HCT116 (cell line): ENCODE measurements at regions not wholly inside any gene's neighbourhood (a gene's known extent, or its start where the extent isn't known, plus 50 kb on each side); places are given as distances from the start of the nearest gene placed in this dataset.

ENCODE experiments used
- ATAC-seq: fragments of 200-7000 bp; cut with Tn5 transposase; 2 replicates; pipeline ENCODE4 v1.9.1; 2020; ENCODE audit warnings: mild to moderate bottlenecking, moderate library complexity
- BruUV-seq: library from RNA; stranded (reverse); fragments of 400-500 nt; replicated peaks from 2 replicates; lab custom pipeline; 2021; lab: Mats Ljungman, UMichigan
- CTCF ChIA-PET: fragments of 300-600 bp; sonication (Branson Sonifier 250); formaldehyde crosslinking; loops from one replicate; lab custom pipeline; 2021; ENCODE audit warnings: antibody characterized with exemption; lab: Charles Lee
- POLR2A ChIA-PET: fragments of 300-600, 350-600 bp; sonication (Branson Sonifier 250); formaldehyde crosslinking; loops from one replicate; lab custom pipeline; 2021; ENCODE audit warnings: antibody characterized with exemption; lab: Charles Lee
- RAD21 ChIA-PET, 2 experiments: fragments of 300-600 bp; sonication (Branson Sonifier 250); formaldehyde crosslinking; loops; one replicate each; lab custom pipeline; 2023; ENCODE audit warnings: low total read pairs in 2 of 2; ENCODE audit not compliant: uncharacterized antibody in 2 of 2, unreplicated experiment in 2 of 2, low non-redundant PET in 1 of 2; lab: Charles Lee
- DNase-seq: peaks from one replicate; pipeline ENCODE4 v3.0.0-alpha.2; 2010; ENCODE audit warnings: low read depth, low spot score
- H2AFZ ChIP-seq: fragments of 200-600 bp; shearing (Covaris generic), sonication (generic); 2 replicates; pipeline ENCODE4 v1.6.1; 2017; ENCODE audit warnings: low read depth, mixed run types, mixed read lengths, antibody characterized with exemption, low read length; ENCODE audit not compliant: poor library complexity, severe bottlenecking
- H3K27ac ChIP-seq: 2 replicates; pipeline ENCODE4 v1.5.1; 2012; ENCODE audit warnings: low read depth, low read length
- H3K27me3 ChIP-seq: fragments of 200-600 bp; sonication (generic); 2 replicates; pipeline ENCODE4 v1.6.1; 2016; ENCODE audit warnings: mixed run types, low read length, mixed read lengths; ENCODE audit not compliant: insufficient read depth
- H3K36me3 ChIP-seq, 2 experiments: fragments of 200-500 bp in 1 of 2; fragments of 200-600 bp in 1 of 2; sonication (Bioruptor generic) in 1 of 2; sonication (generic) in 1 of 2; 2 replicates each; pipeline versions ENCODE4 v1.5.1 to v1.6.1; 2014 to 2016; ENCODE audit warnings: low read length in 2 of 2, inconsistent platforms in 1 of 2, mixed read lengths in 1 of 2, mixed run types in 1 of 2; ENCODE audit not compliant: insufficient read depth in 2 of 2, control insufficient read depth in 1 of 2
- H3K4me1 ChIP-seq, 2 experiments: fragments of 200-600 bp in 1 of 2; sonication (generic) in 1 of 2; 2 replicates each; pipeline versions ENCODE4 v1.5.1 to v1.6.1; 2012 to 2017; ENCODE audit warnings: low read length in 2 of 2, inconsistent platforms in 1 of 2, mild to moderate bottlenecking in 1 of 2, mixed read lengths in 1 of 2, mixed run types in 1 of 2, moderate library complexity in 1 of 2; ENCODE audit not compliant: insufficient read depth in 2 of 2, control insufficient read depth in 1 of 2
- H3K4me2 ChIP-seq: fragments of 200-600 bp; sonication (generic); 2 replicates; pipeline ENCODE4 v1.6.1; 2017; ENCODE audit warnings: mixed run types, low read length, mixed read lengths
- H3K4me3 ChIP-seq, 2 experiments: fragments of 200-600 bp in 1 of 2; sonication (generic) in 1 of 2; replicated peaks in 1 of 2; 2 replicates each; pipeline ENCODE4 v1.5.1; 2011 to 2016; ENCODE audit warnings: low read length in 2 of 2, control low read depth in 1 of 2, low read depth in 1 of 2, mild to moderate bottlenecking in 1 of 2, mixed read lengths in 1 of 2, mixed run types in 1 of 2
- H3K79me2 ChIP-seq: fragments of 200-600 bp; sonication (generic); 2 replicates; pipeline ENCODE4 v1.6.1; 2017; ENCODE audit warnings: mild to moderate bottlenecking, mixed run types, low read length, moderate library complexity, mixed read lengths; ENCODE audit not compliant: insufficient read depth
- H3K9ac ChIP-seq: fragments of 200-600 bp; sonication (generic); 2 replicates; pipeline ENCODE4 v1.6.1; 2016; ENCODE audit warnings: low read length, mixed read lengths
- H3K9me2 ChIP-seq: fragments of 200-600 bp; sonication (generic), shearing (Covaris generic); 2 replicates; pipeline ENCODE4 v1.6.1; 2017; ENCODE audit warnings: mixed run types, mild to moderate bottlenecking, moderate library complexity; ENCODE audit not compliant: insufficient read depth
- H3K9me3 ChIP-seq, 2 experiments: fragments of 200-500 bp in 1 of 2; fragments of 200-600 bp in 1 of 2; sonication (Bioruptor generic) in 1 of 2; sonication (generic) in 1 of 2; 2 replicates each; pipeline ENCODE4 v1.6.1; 2014 to 2017; ENCODE audit warnings: low read length in 2 of 2, mixed read lengths in 2 of 2, inconsistent platforms in 1 of 2, low read depth in 1 of 2, mild to moderate bottlenecking in 1 of 2, mixed run types in 1 of 2, moderate library complexity in 1 of 2; ENCODE audit not compliant: control insufficient read depth in 1 of 2, insufficient read depth in 1 of 2
- H4K20me1 ChIP-seq: fragments of 200-600 bp; sonication (generic), shearing (Covaris generic); 2 replicates; pipeline ENCODE4 v1.6.1; 2017; ENCODE audit warnings: mixed run types, mild to moderate bottlenecking, moderate library complexity; ENCODE audit not compliant: insufficient read depth
- CBX3 ChIP-seq: IDR thresholded peaks from 2 replicates; pipeline ENCODE4 v1.6.1; 2012; ENCODE audit warnings: low read depth
- ELF1 ChIP-seq: IDR thresholded peaks from 2 replicates; pipeline ENCODE4 v1.6.1; 2012; ENCODE audit warnings: low read depth, borderline replicate concordance
- EZH2 ChIP-seq: fragments of 200-600 bp; sonication (generic); IDR thresholded peaks from 2 replicates; pipeline ENCODE4 v1.6.1; 2017; ENCODE audit warnings: antibody characterized with exemption, mixed run types
- FOSL1 ChIP-seq: IDR thresholded peaks from 2 replicates; pipeline ENCODE4 v1.6.1; 2012; ENCODE audit warnings: low read depth
- JUND ChIP-seq: IDR thresholded peaks from 2 replicates; pipeline ENCODE4 v1.6.1; 2012
- SIN3A ChIP-seq: IDR thresholded peaks from 2 replicates; pipeline ENCODE4 v1.6.1; 2012; ENCODE audit warnings: low read depth
- SP1 ChIP-seq: IDR thresholded peaks from 2 replicates; pipeline ENCODE4 v1.6.1; 2012; ENCODE audit warnings: low read depth
- TCF7L2 ChIP-seq: IDR thresholded peaks from 2 replicates; pipeline ENCODE4 v1.7.0; 2011; ENCODE audit warnings: borderline replicate concordance, inconsistent platforms; ENCODE audit not compliant: insufficient read depth, insufficient read length; ENCODE audit errors: extremely low read depth
- intact Hi-C: fragments of 100-400 bp; cut with micrococcal nuclease; formaldehyde crosslinking; loops from 2 replicates; pipeline ENCODE4 v1.10.0; 2022
- TF ChIP-seq, protein P1 (sequence below): IDR thresholded peaks from 2 replicates; pipeline ENCODE4 v1.6.1; 2012; ENCODE audit warnings: low read depth
- TF ChIP-seq, protein P2 (sequence below): IDR thresholded peaks from 2 replicates; pipeline ENCODE4 v1.6.1; 2011; ENCODE audit warnings: mild to moderate bottlenecking, low read length, moderate library complexity; ENCODE audit not compliant: insufficient replicate concordance; ENCODE audit errors: extremely low read depth

DNA sequence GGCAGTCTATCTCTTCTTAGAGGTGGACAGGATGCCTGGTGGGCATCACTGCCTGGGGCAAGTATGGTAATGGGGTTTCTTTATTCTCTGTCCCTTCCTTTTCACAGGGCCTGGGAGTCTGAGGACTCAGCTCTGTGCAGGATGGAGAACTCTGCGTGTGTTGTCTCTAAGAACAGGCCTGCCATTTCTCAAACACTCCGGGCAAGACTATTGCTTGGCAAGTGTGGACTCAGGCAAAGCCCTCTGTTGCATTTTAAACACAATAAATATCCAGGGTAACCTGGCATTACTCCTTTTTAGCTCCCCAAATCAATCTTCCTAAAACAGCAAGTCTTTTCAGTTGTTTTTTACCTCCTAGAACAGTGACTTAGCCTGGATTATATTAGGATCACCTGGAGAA, 185.1 kb upstream of the ROPN1 start (continued):
- TF ChIP-seq, protein P1, sequence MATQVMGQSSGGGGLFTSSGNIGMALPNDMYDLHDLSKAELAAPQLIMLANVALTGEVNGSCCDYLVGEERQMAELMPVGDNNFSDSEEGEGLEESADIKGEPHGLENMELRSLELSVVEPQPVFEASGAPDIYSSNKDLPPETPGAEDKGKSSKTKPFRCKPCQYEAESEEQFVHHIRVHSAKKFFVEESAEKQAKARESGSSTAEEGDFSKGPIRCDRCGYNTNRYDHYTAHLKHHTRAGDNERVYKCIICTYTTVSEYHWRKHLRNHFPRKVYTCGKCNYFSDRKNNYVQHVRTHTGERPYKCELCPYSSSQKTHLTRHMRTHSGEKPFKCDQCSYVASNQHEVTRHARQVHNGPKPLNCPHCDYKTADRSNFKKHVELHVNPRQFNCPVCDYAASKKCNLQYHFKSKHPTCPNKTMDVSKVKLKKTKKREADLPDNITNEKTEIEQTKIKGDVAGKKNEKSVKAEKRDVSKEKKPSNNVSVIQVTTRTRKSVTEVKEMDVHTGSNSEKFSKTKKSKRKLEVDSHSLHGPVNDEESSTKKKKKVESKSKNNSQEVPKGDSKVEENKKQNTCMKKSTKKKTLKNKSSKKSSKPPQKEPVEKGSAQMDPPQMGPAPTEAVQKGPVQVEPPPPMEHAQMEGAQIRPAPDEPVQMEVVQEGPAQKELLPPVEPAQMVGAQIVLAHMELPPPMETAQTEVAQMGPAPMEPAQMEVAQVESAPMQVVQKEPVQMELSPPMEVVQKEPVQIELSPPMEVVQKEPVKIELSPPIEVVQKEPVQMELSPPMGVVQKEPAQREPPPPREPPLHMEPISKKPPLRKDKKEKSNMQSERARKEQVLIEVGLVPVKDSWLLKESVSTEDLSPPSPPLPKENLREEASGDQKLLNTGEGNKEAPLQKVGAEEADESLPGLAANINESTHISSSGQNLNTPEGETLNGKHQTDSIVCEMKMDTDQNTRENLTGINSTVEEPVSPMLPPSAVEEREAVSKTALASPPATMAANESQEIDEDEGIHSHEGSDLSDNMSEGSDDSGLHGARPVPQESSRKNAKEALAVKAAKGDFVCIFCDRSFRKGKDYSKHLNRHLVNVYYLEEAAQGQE = no peak
- no peak for TF ChIP-seq CBX3
- no peak for TF ChIP-seq JUND

DNA sequence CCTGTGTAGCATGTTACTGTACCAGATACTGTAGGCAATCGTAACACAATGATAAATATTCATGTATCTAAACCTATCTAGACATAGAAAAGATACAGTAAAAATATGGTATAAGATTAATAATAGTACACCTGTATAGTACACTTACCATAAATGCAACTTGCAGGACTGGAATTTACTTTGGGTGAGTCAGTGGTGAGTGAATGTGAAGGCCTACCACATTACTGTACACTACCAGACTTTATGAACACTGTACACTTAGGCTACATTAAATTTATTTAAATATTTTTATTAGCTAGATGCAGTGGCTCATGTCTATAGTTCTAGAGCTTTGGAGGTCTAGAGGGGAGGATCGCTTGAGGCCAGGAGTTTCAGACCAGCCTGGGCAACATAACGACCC, 186.6 kb upstream of the ROPN1 start:
- no peak overlapping the region for H3K4me2 ChIP-seq
- ChIA-PET CTCF (no interaction called here), RAD21 (no interaction called here), POLR2A (no interaction called here)
- no peaks in the 10 kb centered on the region for H3K36me3 ChIP-seq
- no peak overlapping the region for H3K9ac ChIP-seq
- H3K4me3 ChIP-seq = no peak overlapping the region
- no peak overlapping the region for H3K27ac ChIP-seq
- DNase-seq (no peak), ATAC-seq (no peak)
- no peaks in the 10 kb centered on the region for H3K9me2 ChIP-seq
- H2AFZ ChIP-seq = no peak overlapping the region
- H3K79me2 ChIP-seq = no peaks in the 10 kb centered on the region
- BruUV-seq = no TSS peak
- peaks cover 34% of the 10 kb centered on the region for H3K27me3 ChIP-seq
- no peak for TF ChIP-seq SP1
- TF ChIP-seq FOSL1 = no peak
- TF ChIP-seq TCF7L2 = no peak
- no peak for TF ChIP-seq ELF1
- TF ChIP-seq JUND = no peak
- TF ChIP-seq EZH2 = no peak
- TF ChIP-seq, protein P2, sequence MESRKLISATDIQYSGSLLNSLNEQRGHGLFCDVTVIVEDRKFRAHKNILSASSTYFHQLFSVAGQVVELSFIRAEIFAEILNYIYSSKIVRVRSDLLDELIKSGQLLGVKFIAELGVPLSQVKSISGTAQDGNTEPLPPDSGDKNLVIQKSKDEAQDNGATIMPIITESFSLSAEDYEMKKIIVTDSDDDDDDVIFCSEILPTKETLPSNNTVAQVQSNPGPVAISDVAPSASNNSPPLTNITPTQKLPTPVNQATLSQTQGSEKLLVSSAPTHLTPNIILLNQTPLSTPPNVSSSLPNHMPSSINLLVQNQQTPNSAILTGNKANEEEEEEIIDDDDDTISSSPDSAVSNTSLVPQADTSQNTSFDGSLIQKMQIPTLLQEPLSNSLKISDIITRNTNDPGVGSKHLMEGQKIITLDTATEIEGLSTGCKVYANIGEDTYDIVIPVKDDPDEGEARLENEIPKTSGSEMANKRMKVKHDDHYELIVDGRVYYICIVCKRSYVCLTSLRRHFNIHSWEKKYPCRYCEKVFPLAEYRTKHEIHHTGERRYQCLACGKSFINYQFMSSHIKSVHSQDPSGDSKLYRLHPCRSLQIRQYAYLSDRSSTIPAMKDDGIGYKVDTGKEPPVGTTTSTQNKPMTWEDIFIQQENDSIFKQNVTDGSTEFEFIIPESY = no peak
- no peak for TF ChIP-seq CBX3
- no peak for TF ChIP-seq SIN3A
- no peaks in the 10 kb centered on the region for H4K20me1 ChIP-seq
- H3K4me1 ChIP-seq = no peaks in the 10 kb centered on the region
- intact Hi-C loops = no loop called here
- H3K9me3 ChIP-seq = no peaks in the 10 kb centered on the region
